Esophagus muscularis mucosa (tissue), 3 donors: ENCODE measurements at regions not wholly inside any gene's neighbourhood (a gene's known extent, or its start where the extent isn't known, plus 50 kb on each side); places are given as distances from the start of the nearest gene placed in this dataset.

Experiments used
- POLR2A ChIP-seq: fragments of 450-650 bp; IDR thresholded peaks from one replicate; pipeline ENCODE4 v1.6.1; 2017; ENCODE audit warnings: antibody characterized with exemption, moderate library complexity, mild to moderate bottlenecking, low read depth
- POLR2AphosphoS5 ChIP-seq, 2 donors: sonication (generic); formaldehyde crosslinking; IDR thresholded peaks; one replicate each; pipeline ENCODE4 v1.6.1; 2017; ENCODE audit warnings: antibody characterized with exemption in 2 of 2
- TF ChIP-seq, protein P1 (sequence below), 3 experiments: fragments of 200-600 bp in 2 of 3; fragments of 450-650 bp in 1 of 3; sonication (generic) in 2 of 3; IDR thresholded peaks; one replicate each; pipeline ENCODE4 v1.5.1; 2017 to 2019; ENCODE audit warnings: antibody characterized with exemption in 3 of 3, mild to moderate bottlenecking in 2 of 3, moderate library complexity in 1 of 3

GRCh38 chr1:5628416-5628815 lies 363.8 kb downstream of the NPHP4 start:
- no peak for TF ChIP-seq POLR2A
- TF ChIP-seq, protein P1, sequence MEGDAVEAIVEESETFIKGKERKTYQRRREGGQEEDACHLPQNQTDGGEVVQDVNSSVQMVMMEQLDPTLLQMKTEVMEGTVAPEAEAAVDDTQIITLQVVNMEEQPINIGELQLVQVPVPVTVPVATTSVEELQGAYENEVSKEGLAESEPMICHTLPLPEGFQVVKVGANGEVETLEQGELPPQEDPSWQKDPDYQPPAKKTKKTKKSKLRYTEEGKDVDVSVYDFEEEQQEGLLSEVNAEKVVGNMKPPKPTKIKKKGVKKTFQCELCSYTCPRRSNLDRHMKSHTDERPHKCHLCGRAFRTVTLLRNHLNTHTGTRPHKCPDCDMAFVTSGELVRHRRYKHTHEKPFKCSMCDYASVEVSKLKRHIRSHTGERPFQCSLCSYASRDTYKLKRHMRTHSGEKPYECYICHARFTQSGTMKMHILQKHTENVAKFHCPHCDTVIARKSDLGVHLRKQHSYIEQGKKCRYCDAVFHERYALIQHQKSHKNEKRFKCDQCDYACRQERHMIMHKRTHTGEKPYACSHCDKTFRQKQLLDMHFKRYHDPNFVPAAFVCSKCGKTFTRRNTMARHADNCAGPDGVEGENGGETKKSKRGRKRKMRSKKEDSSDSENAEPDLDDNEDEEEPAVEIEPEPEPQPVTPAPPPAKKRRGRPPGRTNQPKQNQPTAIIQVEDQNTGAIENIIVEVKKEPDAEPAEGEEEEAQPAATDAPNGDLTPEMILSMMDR (IDR thresholded peaks at IDR 0.05), result no peak
- no peak for TF ChIP-seq POLR2AphosphoS5 (IDR thresholded peaks at IDR 0.05)
